ENCODE measurements at regions not wholly inside any gene's neighbourhood (a gene's known extent, or its start where the extent isn't known, plus 50 kb on each side); places are given as distances from the start of the nearest gene placed in this dataset.
"Not testable (repeated sequence)": the region's sequence is repeated elsewhere in the genome, so short reads cannot be mapped to it uniquely, and the experiment has no call there.

GRCh38 chr20:55142932-55143331 is 667.5 kb downstream of the DOK5 start:
- DNase-seq, result no peak

DNA sequence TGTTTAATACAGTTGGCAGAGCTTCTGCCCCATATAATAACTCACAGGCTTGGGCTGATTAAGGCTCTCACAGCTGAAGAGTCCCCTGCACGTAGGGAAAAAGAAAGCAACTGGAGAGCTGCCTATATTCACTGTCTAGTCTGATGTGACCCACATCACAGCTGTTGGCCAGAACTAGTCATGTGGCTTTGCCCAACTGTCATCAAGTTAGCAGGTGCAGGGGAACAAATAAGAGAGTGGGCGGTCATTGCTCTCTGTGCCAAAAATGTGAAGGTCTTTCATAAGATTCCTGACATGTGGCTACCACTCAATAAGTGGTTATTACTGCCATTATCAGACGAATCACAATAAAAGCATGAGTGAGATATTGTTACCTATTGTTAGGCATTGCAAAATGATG is 665.2 kb downstream of the DOK5 start:
- DNase-seq, result no peak

- DNase-seq, result no peak
Observed at GRCh38 chr20:55139173-55139765, 663.9 kb downstream of the DOK5 start.

DNA sequence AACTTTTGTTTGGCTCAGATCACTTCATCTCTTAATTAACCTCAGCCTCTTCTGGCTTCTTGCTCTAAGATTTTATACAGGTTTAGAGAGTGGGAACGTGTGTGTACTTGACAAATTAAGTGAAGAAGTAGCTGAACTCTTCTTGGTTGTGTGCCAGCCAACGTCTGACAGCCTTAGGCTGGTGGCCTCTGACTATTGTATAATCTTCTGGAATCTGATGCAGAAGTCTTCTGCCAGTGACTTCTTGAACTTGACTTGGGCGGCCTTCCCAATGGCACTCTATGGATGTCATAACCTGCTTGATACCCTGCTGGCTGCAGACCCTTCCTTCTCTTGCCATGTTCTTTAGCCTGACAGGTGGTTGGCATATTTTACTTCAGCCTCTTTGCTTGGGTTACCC is 660.5 kb downstream of the DOK5 start:
- no peak for DNase-seq

- no peak for DNase-seq
Observed at GRCh38 chr20:55132523-55132922, 657.1 kb downstream of the DOK5 start.

- DNase-seq, result not testable (repeated sequence)
Observed at GRCh38 chr20:55117577-55117976, 642.2 kb downstream of the DOK5 start.

DNA sequence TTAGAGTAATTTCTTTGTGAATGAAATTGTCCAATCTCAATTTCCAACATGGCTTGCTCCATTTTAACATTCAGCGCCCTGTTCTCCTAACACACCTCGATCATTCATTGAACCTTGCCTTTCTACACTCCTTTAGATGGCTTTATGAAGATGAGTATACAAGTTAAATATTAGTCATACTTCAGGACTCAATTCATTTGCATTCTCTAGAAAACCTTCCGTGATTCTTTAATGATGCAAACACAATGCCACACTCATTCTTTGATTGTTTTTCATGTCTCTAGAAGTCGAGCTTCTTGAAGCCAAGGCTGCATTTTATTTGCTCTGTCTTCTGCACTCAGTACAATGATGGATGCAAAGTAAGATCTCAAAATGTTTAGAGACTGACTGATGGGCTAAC is 641.2 kb downstream of the DOK5 start:
- no peak for DNase-seq

GRCh38 chr20:55103188-55103587 is 627.8 kb downstream of the DOK5 start:
- no peak for DNase-seq

GRCh38 chr20:55099251-55099650 is 623.9 kb downstream of the DOK5 start:
- no peak for DNase-seq

- DNase-seq, result no peak
Observed at GRCh38 chr20:55097621-55098020, 622.2 kb downstream of the DOK5 start.

DNA sequence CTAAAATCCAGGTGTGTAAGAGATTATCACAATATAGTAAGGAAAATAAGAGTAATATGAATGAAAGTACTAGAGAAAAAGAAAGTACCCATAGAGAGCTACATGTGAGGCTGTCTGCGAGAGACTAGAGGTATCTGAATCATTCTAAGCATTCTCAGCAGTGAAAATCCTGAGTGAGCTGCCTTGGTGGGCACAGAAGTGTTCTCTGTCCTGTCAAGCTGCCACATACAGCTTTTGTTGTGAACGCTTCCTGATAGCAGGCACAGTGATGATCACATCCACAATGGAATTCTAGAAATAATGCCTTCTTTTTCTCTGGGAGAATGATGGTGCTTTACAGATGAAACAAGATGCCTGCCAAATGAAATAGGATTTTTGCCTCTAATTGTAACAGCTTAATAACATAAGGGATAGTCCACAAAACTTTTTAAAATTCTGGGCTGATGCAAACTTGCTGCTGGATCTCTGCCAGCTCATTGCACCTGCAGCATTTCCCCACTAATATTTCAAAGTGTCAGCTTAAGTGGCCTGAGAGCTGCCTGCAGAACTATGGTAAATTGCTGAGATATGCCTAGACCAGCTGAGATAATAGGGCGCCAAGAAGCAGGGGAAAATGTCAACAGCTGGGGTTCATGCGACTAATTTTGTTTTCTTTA is 620.5 kb downstream of the DOK5 start:
- DNase-seq, result no peak

GRCh38 chr20:55094353-55094861 is 619.0 kb downstream of the DOK5 start:
- DNase-seq, result no peak

DNA sequence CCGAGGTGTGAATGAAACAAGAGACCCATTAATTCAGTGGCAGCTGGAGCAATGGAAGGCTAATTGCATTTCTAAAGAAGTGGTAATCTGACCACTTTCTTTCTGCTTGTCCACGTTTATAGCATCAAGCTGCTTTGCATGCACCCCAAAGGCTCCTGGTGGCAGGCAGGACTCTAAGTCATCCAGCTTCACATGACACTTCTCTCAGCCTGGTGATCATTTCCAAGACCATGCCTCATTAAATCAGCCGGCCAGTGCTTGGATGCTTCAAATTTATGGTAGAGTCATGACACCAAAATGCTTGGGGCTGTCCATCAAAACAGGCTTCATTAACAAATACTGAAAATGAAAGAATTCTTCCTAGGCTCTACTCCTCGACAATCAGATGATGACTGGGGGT is 614.9 kb downstream of the DOK5 start:
- no peak for DNase-seq

- no peak for DNase-seq
Observed at GRCh38 chr20:55086421-55086820, 611.0 kb downstream of the DOK5 start.

DNA sequence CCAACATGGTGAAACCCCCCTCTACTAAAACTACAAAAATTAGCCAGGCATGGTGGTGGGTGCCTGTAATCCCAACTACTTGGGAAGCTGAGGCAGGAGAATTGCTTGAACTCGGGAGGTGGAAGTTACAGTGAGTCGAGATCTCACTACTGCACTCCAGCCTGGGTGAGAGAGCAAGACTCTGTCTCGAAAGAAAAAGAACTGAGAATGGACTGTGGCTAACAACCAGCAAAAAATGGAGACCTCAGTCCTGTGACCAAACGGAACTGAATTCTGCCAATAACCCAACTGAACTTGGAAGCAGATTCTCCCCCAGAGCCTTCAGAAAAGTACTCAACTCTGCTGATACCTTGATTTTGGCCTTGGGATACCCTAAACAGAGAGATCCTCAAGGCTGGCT is 604.5 kb downstream of the DOK5 start:
- no peak for DNase-seq

DNA sequence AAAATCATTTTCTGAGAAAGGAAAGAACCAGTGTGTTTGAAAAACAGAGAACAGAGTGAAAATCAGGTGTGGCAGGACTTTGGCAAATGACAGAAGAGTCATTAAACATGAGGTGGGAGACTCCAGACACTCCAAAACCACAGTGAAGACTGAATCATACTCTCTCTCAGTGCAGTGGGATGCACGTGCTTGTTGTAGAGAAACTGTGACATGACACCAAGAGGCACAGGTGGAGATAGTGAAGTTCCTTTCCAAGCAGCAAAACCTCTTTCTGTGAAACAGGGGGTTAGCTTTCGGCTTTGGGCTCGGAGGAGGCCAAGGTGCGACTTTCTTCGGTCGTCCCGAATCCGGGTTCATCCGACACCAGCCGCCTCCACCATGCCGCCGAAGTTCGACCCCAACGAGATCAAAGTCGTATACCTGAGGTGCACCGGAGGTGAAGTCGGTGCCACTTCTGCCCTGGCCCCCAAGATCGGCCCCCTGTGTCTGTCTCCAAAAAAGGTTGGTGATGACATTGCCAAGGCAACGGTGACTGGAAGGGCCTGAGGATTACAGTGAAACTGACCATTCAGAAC is 599.0 kb downstream of the DOK5 start:
- not testable (repeated sequence) for DNase-seq

DNA sequence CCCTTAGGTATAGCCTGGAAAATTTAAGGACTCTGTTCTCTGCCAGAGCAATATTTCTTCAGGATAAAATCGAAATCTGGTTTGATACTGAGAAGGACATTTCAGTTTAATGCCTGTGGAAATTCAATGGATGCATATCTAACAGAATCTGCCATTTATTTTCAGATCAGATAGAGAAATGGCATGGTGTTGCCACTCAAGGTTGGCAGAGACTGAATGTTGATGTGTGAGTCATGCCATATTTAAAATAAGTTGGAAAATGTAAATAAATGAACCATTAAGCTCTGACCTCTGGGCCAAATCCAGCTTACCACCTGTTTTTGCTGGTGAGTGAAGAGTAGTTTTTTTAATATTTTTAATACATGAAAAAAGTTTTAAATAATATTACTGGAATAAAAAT is 594.6 kb downstream of the DOK5 start:
- DNase-seq, result no peak

DNA sequence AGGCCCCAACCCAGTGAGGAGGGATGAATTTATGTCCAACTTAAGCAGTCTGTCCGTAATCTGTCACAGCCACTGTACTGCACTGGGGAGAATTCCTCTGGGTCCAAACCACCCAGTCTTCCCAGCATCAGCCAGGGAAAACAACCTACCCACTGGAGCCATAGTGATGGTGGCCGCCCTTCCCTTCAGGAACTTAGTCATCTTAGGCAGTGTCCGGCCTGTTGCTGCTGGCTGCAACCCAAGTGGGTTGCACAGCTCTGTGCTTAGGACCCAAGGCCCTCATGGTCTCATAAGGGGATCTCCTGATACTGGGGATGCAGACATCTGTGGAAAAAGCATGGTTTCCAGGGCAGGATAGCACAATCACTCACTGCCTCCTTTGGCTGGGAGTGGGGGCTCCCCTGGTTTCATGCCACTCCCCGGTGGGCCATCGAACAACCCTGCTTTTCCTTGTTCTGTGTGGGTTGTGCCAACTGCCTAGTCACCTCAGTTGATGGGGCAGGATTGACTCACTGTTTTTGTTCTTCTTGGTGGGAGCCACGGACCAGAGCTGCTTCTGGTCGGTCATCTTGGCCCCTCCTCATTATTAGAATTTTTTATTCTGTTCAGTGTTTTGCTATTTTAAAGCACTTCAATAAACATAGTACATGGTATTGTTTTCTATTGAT is 591.9 kb downstream of the DOK5 start:
- no peak for DNase-seq

- DNase-seq, result no peak
Observed at GRCh38 chr20:55058938-55059337, 583.5 kb downstream of the DOK5 start.

DNA sequence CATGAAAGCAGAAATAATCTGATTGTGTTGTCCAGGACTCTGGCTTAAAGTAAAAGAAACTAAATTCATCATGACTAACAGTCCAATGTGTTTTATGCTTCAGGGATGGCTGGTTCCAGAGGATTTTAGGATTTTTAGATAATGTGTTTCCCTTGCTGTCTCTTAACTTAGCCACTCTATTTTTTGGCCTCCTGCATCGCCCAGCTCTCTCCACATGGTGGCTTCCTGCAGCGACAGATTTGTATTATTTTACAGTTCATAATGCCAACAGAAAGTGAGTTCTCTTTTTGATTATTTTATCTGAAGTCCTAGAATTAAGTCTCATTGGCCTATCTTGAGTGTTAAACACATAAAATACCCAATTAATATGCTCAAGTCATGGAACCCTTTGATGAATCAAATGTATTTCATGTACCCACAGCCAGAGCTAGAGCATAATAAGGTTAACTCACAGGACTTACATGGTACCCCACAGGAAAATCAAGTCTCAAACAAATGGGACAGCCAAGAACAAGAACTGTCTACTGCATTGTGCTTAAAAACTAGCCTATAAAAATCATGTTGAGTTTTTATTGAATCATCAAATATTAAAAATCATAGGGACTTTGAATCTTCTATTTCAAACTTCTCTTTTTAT is 582.5 kb downstream of the DOK5 start:
- no peak for DNase-seq

DNA sequence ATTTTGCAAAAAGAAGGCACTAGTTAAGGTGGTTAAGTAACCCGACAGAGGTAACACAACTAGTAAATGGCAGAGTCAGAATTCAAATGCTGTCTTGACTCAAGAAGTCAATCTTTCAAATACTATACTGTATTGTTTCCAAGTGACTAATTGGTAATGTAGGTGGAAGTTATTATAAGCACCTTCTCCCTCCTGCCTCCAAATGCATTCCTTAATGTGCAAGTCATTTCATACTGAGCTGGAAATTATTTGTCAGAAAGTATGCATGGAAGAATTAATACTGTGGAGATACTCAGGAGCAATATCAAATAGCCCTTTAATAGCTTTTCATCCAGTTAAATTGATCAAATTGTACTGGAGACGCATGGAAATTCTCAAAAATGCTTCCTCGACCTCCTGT is 579.1 kb downstream of the DOK5 start:
- DNase-seq, result no peak

- DNase-seq, result no peak
Observed at GRCh38 chr20:55053389-55053788, 578.0 kb downstream of the DOK5 start.

GRCh38 chr20:55052459-55052858 is 577.1 kb downstream of the DOK5 start:
- DNase-seq, result no peak

DNA sequence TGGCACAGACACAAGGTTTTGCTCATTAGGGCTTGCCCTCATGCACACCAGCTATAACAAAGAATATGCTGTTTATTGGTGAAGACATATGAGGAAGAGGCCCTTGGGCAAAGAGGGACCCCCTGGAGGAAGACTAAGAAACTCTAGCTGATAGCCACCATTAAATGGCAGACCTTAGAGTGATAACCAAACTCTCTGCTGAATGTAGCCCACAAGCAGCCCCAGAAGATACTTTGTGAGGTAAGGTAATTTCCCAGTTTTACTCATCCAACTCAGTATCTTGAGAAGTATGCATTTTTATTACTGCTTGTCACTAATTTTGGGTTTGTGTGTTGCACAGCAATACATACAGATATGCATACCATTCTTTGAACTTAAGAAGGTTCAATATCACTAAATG is 563.3 kb downstream of the DOK5 start:
- DNase-seq, result no peak

Data from NCI-H446 treated with DMSO at 0.1 percent for 48 hours (cell line).